OCI-LY1 (cell line): ENCODE measurements at regions not wholly inside any gene's neighbourhood (a gene's known extent, or its start where the extent isn't known, plus 50 kb on each side); places are given as distances from the start of the nearest gene placed in this dataset.

Experiments
- H2AFZ ChIP-seq: fragments of 200-600 bp; sonication (generic), shearing (Covaris generic); 2 replicates; pipeline ENCODE4 v1.6.0; 2014; ENCODE audit warnings: antibody characterized with exemption, mild to moderate bottlenecking, low read length
- H3F3A ChIP-seq: fragments of 200-600 bp; sonication (generic), shearing (Covaris generic); 2 replicates; pipeline ENCODE4 v1.6.0; 2014; ENCODE audit warnings: mild to moderate bottlenecking, antibody characterized with exemption, low read length, moderate library complexity; ENCODE audit not compliant: insufficient read depth
- H3K27ac ChIP-seq: fragments of 200-600 bp; sonication (generic); 2 replicates; pipeline ENCODE4 v1.5.1; 2014; ENCODE audit warnings: low read length, mixed run types, mild to moderate bottlenecking, low read depth; ENCODE audit not compliant: poor library complexity, severe bottlenecking
- H3K27me3 ChIP-seq: fragments of 200-600 bp; sonication (generic); 2 replicates; pipeline ENCODE4 v1.6.0; 2014; ENCODE audit warnings: antibody characterized with exemption, mild to moderate bottlenecking, low read length, moderate library complexity; ENCODE audit not compliant: insufficient read depth
- H3K36me3 ChIP-seq: fragments of 200-600 bp; sonication (generic); 2 replicates; pipeline ENCODE4 v1.6.1; 2014; ENCODE audit warnings: mild to moderate bottlenecking, antibody characterized with exemption, low read length, moderate library complexity, mixed read lengths; ENCODE audit not compliant: insufficient read depth
- H3K4me1 ChIP-seq: fragments of 200-600 bp; sonication (generic); 2 replicates; pipeline ENCODE4 v1.5.1; 2014; ENCODE audit warnings: mild to moderate bottlenecking, low read length, moderate library complexity; ENCODE audit not compliant: insufficient read depth, severe bottlenecking
- H3K4me2 ChIP-seq: fragments of 200-600 bp; sonication (generic), shearing (Covaris generic); 2 replicates; pipeline ENCODE4 v1.6.1; 2014; ENCODE audit warnings: low read length
- H3K4me3 ChIP-seq: fragments of 200-600 bp; sonication (generic); 2 replicates; pipeline ENCODE4 v1.5.1; 2014; ENCODE audit warnings: low read length, low read depth, mild to moderate bottlenecking, mixed read lengths; ENCODE audit not compliant: poor library complexity, severe bottlenecking
- H3K79me2 ChIP-seq: fragments of 200-600 bp; shearing (Covaris generic); 2 replicates; pipeline ENCODE4 v1.6.1; 2016; ENCODE audit warnings: mixed run types, low read length, mixed read lengths; ENCODE audit not compliant: insufficient read depth
- H3K9ac ChIP-seq: fragments of 200-600 bp; sonication (generic), shearing (Covaris generic); 2 replicates; pipeline ENCODE4 v1.6.1; 2014; ENCODE audit warnings: mild to moderate bottlenecking, low read length, mixed read lengths
- H3K9me2 ChIP-seq: fragments of 200-600 bp; sonication (generic), shearing (Covaris generic); 2 replicates; pipeline ENCODE4 v1.6.1; 2014; ENCODE audit warnings: low read depth, mild to moderate bottlenecking, low read length, mixed read lengths
- H3K9me3 ChIP-seq: fragments of 200-600 bp; shearing (Covaris generic); 2 replicates; pipeline ENCODE4 v1.6.1; 2014; ENCODE audit warnings: low read length, mixed read lengths
- H4K20me1 ChIP-seq: fragments of 200-600 bp; sonication (generic), shearing (Covaris generic); 2 replicates; pipeline ENCODE4 v1.6.0; 2016; ENCODE audit warnings: mild to moderate bottlenecking, low read length; ENCODE audit not compliant: insufficient read depth
- EZH2 ChIP-seq: fragments of 200-600 bp; sonication (generic), shearing (Covaris generic); IDR thresholded peaks from 2 replicates; pipeline ENCODE4 v1.8.0; 2017; ENCODE audit warnings: borderline replicate concordance, mixed run types, mild to moderate bottlenecking, antibody characterized with exemption, low read length, moderate library complexity, mixed read lengths
- TF ChIP-seq, protein P1 (sequence below): fragments of 200-600 bp; sonication (generic), shearing (Covaris generic); IDR thresholded peaks from 2 replicates; pipeline ENCODE4 v1.5.1; 2017; ENCODE audit warnings: mild to moderate bottlenecking, antibody characterized with exemption, low read length, moderate library complexity, mixed read lengths

DNA sequence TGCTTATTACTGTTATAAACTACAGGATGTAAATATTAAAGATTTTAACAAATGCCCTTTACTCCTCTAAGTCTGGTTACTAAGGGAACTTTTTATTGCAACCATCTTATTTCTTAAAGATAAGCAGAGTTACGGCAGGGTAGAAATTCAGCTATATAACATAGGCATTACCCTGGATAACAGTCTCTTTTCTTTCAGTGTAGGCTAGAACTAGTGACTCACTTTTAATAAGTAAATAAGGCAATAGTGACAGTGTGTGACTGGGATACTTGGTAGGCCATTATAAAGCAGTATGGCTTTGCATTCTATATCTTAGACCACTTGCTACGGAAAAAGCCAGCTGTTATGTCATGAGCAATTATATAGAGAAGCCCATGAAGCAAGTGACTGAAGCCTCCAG lies 1041.0 kb upstream of the NRXN1 start:
- H3K36me3 ChIP-seq = no peaks in the 10 kb centered on the region
- peak overlapping the region; percentile 77 for H3K27ac ChIP-seq
- no peak overlapping the region for H3K9ac ChIP-seq
- H3K27me3 ChIP-seq = no peaks in the 10 kb centered on the region
- TF ChIP-seq, protein P1, sequence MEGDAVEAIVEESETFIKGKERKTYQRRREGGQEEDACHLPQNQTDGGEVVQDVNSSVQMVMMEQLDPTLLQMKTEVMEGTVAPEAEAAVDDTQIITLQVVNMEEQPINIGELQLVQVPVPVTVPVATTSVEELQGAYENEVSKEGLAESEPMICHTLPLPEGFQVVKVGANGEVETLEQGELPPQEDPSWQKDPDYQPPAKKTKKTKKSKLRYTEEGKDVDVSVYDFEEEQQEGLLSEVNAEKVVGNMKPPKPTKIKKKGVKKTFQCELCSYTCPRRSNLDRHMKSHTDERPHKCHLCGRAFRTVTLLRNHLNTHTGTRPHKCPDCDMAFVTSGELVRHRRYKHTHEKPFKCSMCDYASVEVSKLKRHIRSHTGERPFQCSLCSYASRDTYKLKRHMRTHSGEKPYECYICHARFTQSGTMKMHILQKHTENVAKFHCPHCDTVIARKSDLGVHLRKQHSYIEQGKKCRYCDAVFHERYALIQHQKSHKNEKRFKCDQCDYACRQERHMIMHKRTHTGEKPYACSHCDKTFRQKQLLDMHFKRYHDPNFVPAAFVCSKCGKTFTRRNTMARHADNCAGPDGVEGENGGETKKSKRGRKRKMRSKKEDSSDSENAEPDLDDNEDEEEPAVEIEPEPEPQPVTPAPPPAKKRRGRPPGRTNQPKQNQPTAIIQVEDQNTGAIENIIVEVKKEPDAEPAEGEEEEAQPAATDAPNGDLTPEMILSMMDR = no peak
- TF ChIP-seq EZH2 = no peak
- H3F3A ChIP-seq = no peaks in the 10 kb centered on the region
- H2AFZ ChIP-seq = 0 out of 2 replicates have a peak overlapping the region, but pooled peaks have one; percentile 74
- no peaks in the 10 kb centered on the region for H3K79me2 ChIP-seq
- no peak overlapping the region for H3K4me3 ChIP-seq
- no peaks in the 10 kb centered on the region for H3K9me2 ChIP-seq
- H3K9me3 ChIP-seq = no peaks in the 10 kb centered on the region
- H3K4me2 ChIP-seq = no peak overlapping the region
- no peaks in the 10 kb centered on the region for H4K20me1 ChIP-seq
- H3K4me1 ChIP-seq = peaks cover 23% of the 10 kb centered on the region

DNA sequence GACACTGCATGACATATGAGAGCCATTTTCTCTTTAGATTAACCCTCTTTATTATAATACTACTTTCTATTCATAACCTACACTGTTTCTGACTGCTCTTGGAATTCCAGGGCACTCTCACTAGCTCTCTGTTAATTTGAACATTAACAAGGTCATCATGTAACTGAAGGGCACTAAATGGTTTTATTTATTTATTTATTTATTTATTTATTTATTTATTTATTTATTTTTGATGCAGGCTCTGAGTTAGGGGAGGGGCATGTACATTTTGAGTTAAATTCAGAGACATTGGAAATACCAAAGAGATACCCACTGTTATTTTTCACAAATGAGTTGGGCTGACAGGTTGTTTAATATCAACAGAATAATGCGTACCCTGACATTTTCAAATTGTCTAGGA lies 1038.7 kb upstream of the NRXN1 start:
- no peaks in the 10 kb centered on the region for H3K9me2 ChIP-seq
- no peak overlapping the region for H3K4me3 ChIP-seq
- no peak overlapping the region for H3K4me2 ChIP-seq
- no peak overlapping the region for H3K9ac ChIP-seq
- H3K27ac ChIP-seq = no peak overlapping the region
- no peaks in the 10 kb centered on the region for H4K20me1 ChIP-seq
- no peaks in the 10 kb centered on the region for H3K27me3 ChIP-seq
- TF ChIP-seq, protein P1 = no peak
- no peak for TF ChIP-seq EZH2
- H3K4me1 ChIP-seq = peaks cover 23% of the 10 kb centered on the region
- no peaks in the 10 kb centered on the region for H3K79me2 ChIP-seq
- H3K36me3 ChIP-seq = no peaks in the 10 kb centered on the region
- no peaks in the 10 kb centered on the region for H3K9me3 ChIP-seq
- H3F3A ChIP-seq = no peaks in the 10 kb centered on the region
- H2AFZ ChIP-seq = no peak overlapping the region

DNA sequence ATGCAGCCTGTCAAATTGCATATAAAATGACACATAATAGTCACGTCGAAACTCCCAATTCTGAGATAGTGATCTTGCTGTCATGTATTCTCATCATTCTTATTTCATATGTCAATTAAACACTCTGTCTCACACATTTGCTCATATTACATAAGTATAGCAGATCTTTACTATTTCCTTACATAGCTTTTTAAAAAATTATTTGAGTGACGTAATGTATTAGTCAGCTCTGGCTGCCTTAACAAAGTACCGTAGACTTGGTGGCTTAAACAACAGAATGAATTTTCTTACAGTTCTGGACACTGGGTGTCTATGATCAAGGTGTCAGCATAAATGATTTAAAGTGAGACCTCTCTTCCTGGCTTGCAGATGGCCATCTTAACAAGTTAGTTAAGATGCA lies 1032.3 kb upstream of the NRXN1 start:
- no peaks in the 10 kb centered on the region for H3K79me2 ChIP-seq
- TF ChIP-seq, protein P1 = no peak
- no peak for TF ChIP-seq EZH2
- no peak overlapping the region for H3K27ac ChIP-seq
- H3K4me2 ChIP-seq = no peak overlapping the region
- no peaks in the 10 kb centered on the region for H3K9me2 ChIP-seq
- no peaks in the 10 kb centered on the region for H3K9me3 ChIP-seq
- H3K27me3 ChIP-seq = no peaks in the 10 kb centered on the region
- H3F3A ChIP-seq = no peaks in the 10 kb centered on the region
- no peak overlapping the region for H2AFZ ChIP-seq
- no peaks in the 10 kb centered on the region for H3K4me1 ChIP-seq
- H3K9ac ChIP-seq = no peak overlapping the region
- H4K20me1 ChIP-seq = no peaks in the 10 kb centered on the region
- no peaks in the 10 kb centered on the region for H3K36me3 ChIP-seq
- H3K4me3 ChIP-seq = no peak overlapping the region
